T-cell (primary cell): ENCODE measurements at regions not wholly inside any gene's neighbourhood (a gene's known extent, or its start where the extent isn't known, plus 50 kb on each side); places are given as distances from the start of the nearest gene placed in this dataset.

Experiments
- ATAC-seq, 4 experiments: fragments of 200-7000 bp in 3 of 4; fragments of 150-1000 bp in 1 of 4; cut with Tn5 transposase; replicated peaks in 1 of 4; 1 replicate in 3 of 4; 2 replicates in 1 of 4; pipeline ENCODE4 v1.10.0; 2021; ENCODE audit warnings: moderate library complexity in 3 of 4, mild to moderate bottlenecking in 2 of 4, moderate number of reproducible peaks in 1 of 4
- CTCF ChIA-PET, 2 donors: fragments of 300-600 bp; sonication (Branson Sonifier 250); formaldehyde crosslinking; loops; one replicate each; lab custom pipeline; 2022; ENCODE audit warnings: antibody characterized with exemption in 2 of 2; lab: Charles Lee
- POLR2A ChIA-PET, 2 donors: fragments of 300-600 bp; sonication (Branson Sonifier 250); formaldehyde crosslinking; loops; one replicate each; lab custom pipeline; 2022; ENCODE audit warnings: antibody characterized with exemption in 2 of 2; lab: Charles Lee
- DNase-seq, 35 experiments: peaks; one replicate each; pipeline versions ENCODE4 v3.0.0 to v3.0.0-alpha.2; 2013 to 2023
- H3K27ac ChIP-seq: one replicate; pipeline ENCODE4 v1.5.1; 2013; ENCODE audit warnings: low read length
- H3K27me3 ChIP-seq, 2 experiments: replicated peaks in 1 of 2; 1 replicate in 1 of 2; 2 replicates in 1 of 2; pipeline versions ENCODE4 v1.6.1 to v1.7.0; 2013; ENCODE audit warnings: low read length in 1 of 2, mixed read lengths in 1 of 2; ENCODE audit not compliant: control insufficient read depth in 2 of 2, insufficient read depth in 2 of 2; ENCODE audit errors: extremely low read depth in 1 of 2
- H3K36me3 ChIP-seq, 2 donors: 1 replicate in 1 of 2; 2 replicates in 1 of 2; pipeline versions ENCODE4 v1.6.1 to v1.7.0; 2013; ENCODE audit warnings: low read length in 1 of 2; ENCODE audit not compliant: control insufficient read depth in 2 of 2, insufficient read depth in 1 of 2; ENCODE audit errors: extremely low read depth in 1 of 2
- H3K4me1 ChIP-seq, 2 experiments: 1 replicate in 1 of 2; 2 replicates in 1 of 2; pipeline versions ENCODE4 v1.6.1 to v1.7.0; 2013; ENCODE audit warnings: low read length in 2 of 2, mixed read lengths in 1 of 2; ENCODE audit not compliant: insufficient read depth in 2 of 2, control insufficient read depth in 1 of 2; ENCODE audit errors: extremely low read depth in 1 of 2
- H3K4me3 ChIP-seq, 2 donors: 1 replicate in 1 of 2; 2 replicates in 1 of 2; pipeline versions ENCODE4 v1.5.1 to v1.7.0; 2013; ENCODE audit warnings: mild to moderate bottlenecking in 2 of 2, low read length in 1 of 2, moderate library complexity in 1 of 2; ENCODE audit not compliant: control insufficient read depth in 1 of 2; ENCODE audit errors: extremely low read depth in 1 of 2
- H3K9me3 ChIP-seq: 2 replicates; pipeline ENCODE4 v1.7.0; 2013
- H3K27ac Mint-ChIP-seq, 2 donors: one replicate each; pipeline ENCODE4 v1.8.0; 2020 to 2021; ENCODE audit warnings: mild to moderate bottlenecking in 2 of 2, mixed read lengths in 2 of 2
- H3K27me3 Mint-ChIP-seq, 2 donors: one replicate each; pipeline ENCODE4 v1.8.0; 2021 to 2022; ENCODE audit warnings: mixed read lengths in 2 of 2
- H3K36me3 Mint-ChIP-seq: one replicate; pipeline ENCODE4 v1.8.0; 2021; ENCODE audit warnings: mixed read lengths
- H3K4me1 Mint-ChIP-seq, 3 donors: one replicate each; pipeline ENCODE4 v1.8.0; 2020 to 2022; ENCODE audit warnings: mixed read lengths in 3 of 3, mild to moderate bottlenecking in 1 of 3
- H3K4me3 Mint-ChIP-seq, 3 donors: one replicate each; pipeline ENCODE4 v1.8.0; 2020 to 2022; ENCODE audit warnings: mild to moderate bottlenecking in 3 of 3, mixed read lengths in 3 of 3, moderate library complexity in 3 of 3
- H3K9me3 Mint-ChIP-seq, 3 donors: one replicate each; pipeline ENCODE4 v1.8.0; 2020 to 2022; ENCODE audit warnings: mixed read lengths in 3 of 3
- WGBS: methylation state at CpG from one replicate; pipeline ENCODE4 v1.1.5; 2013; ENCODE audit warnings: missing lambda C conversion rate; ENCODE audit not compliant: insufficient coverage; 5-methylcytosine and 5-hydroxymethylcytosine counted together

GRCh38 chr1:94641990-94642389 is 100.4 kb upstream of the F3 start:
- Mint-ChIP-seq H3K36me3 (no peaks in the 10 kb centered on the region), H3K4me3 (no peak overlapping the region), H3K4me1 (no peaks in the 10 kb centered on the region), H3K27ac (no peak overlapping the region), H3K27me3 (no peaks in the 10 kb centered on the region), H3K9me3 (peaks cover 0 to 4% (median 0%) of the 10 kb centered on the region in 3 donors)
- H3K36me3 ChIP-seq: no peaks in the 10 kb centered on the region
- ATAC-seq (no peak), DNase-seq (no peak)
- H3K4me1 ChIP-seq: no peaks in the 10 kb centered on the region
- no peak overlapping the region for H3K27ac ChIP-seq
- WGBS: 71% methylated on average over 4 of the region's 6 CpGs
- H3K27me3 ChIP-seq: no peaks in the 10 kb centered on the region
- CTCF ChIA-PET: no interaction called here
- POLR2A ChIA-PET: no interaction called here
- no peak overlapping the region for H3K4me3 ChIP-seq
- no peaks in the 10 kb centered on the region for H3K9me3 ChIP-seq

- Mint-ChIP-seq H3K4me1 (no peaks in the 10 kb centered on the region), H3K27ac (no peak overlapping the region), H3K36me3 (no peaks in the 10 kb centered on the region), H3K9me3 (peaks cover 0 to 4% (median 0%) of the 10 kb centered on the region in 3 donors), H3K27me3 (no peaks in the 10 kb centered on the region), H3K4me3 (no peak overlapping the region)
- Histone ChIP-seq H3K4me3 (no peak overlapping the region), H3K36me3 (no peaks in the 10 kb centered on the region), H3K9me3 (no peaks in the 10 kb centered on the region), H3K27me3 (no peaks in the 10 kb centered on the region), H3K4me1 (no peaks in the 10 kb centered on the region), H3K27ac (no peak overlapping the region)
- DNase-seq (no peak), ATAC-seq (no peak)
- WGBS: 67% methylated on average over 1 of the region's 2 CpGs
- ChIA-PET CTCF (no interaction called here), POLR2A (no interaction called here)
Measured at GRCh38 chr1:94640125-94640524, 98.6 kb upstream of the F3 start.

DNA sequence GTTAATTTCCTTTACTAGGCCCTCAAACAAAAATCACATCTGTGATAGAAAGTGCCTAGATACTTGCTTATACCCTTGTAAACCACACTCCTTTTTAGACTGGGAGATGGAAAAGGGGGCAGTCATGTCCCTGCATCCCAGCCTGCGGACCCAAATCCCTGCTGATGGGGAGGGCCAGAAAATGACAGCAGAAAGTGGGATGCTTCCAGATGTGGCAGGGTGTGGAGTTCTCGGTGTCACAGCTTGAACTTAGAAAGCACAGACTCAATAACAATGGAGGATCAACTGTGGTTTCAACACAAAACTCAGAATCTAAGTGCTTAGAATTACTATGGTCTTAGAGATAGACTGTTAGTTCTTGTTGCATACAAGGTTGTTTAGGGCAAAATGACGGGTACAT is 95.6 kb upstream of the F3 start:
- Mint-ChIP-seq H3K27ac (no peak overlapping the region), H3K9me3 (peaks cover 0 to 4% (median 4%) of the 10 kb centered on the region in 3 donors), H3K27me3 (peaks cover 3 to 11% of the 10 kb centered on the region in 2 donors), H3K4me3 (no peak overlapping the region), H3K4me1 (no peaks in the 10 kb centered on the region), H3K36me3 (no peaks in the 10 kb centered on the region)
- Histone ChIP-seq H3K4me1 (no peaks in the 10 kb centered on the region), H3K9me3 (no peaks in the 10 kb centered on the region), H3K27ac (no peak overlapping the region), H3K27me3 (peaks cover 0 to 4% of the 10 kb centered on the region in 2 experiments), H3K36me3 (no peaks in the 10 kb centered on the region), H3K4me3 (no peak overlapping the region)
- ChIA-PET CTCF (interaction anchor here in 1 of 2 donors (0.6 kb wide), 1 partner anchor 545 kb away, joined by 3 read pairs; no protein-coding TSS in a partner anchor), POLR2A (no interaction called here)
- 67% methylated on average over 1 of the region's 3 CpGs for WGBS
- ATAC-seq (no peak), DNase-seq (no peak)

DNA sequence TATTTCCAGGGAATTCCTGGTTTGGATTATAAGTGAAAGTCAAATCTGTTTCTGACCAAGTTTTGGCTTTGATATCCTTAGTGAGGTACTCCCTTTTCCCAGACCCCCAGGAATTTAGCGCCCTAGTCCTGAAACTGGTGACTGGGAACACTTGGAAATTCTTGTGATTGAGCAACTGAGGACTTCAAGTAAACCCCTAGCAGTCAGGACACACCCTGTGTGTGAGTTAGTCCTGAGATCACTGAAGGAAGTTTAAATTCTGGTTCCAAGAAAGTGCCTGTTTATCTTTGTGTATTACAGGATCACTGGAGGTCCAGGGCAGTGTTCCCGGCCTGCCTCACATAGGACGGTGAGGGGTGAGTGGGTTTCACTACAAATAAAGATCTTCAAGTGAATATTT is 95.1 kb upstream of the F3 start:
- no peak for DNase-seq
- no peak for ATAC-seq
- Histone ChIP-seq H3K27ac (no peak overlapping the region), H3K4me1 (no peaks in the 10 kb centered on the region), H3K27me3 (peaks cover 0 to 4% of the 10 kb centered on the region in 2 experiments), H3K4me3 (no peak overlapping the region), H3K9me3 (no peaks in the 10 kb centered on the region), H3K36me3 (no peaks in the 10 kb centered on the region)
- no peaks in the 10 kb centered on the region for H3K4me1 Mint-ChIP-seq
- no CpG with 5 or more reads among the region's 3 CpGs for WGBS
- no peak overlapping the region for H3K27ac Mint-ChIP-seq
- peaks cover 3 to 11% of the 10 kb centered on the region in 2 donors for H3K27me3 Mint-ChIP-seq
- POLR2A ChIA-PET: no interaction called here
- CTCF ChIA-PET: interaction anchor here (0.6 kb wide), 2 partner anchors 42 to 545 kb away, joined by 3 to 6 read pairs; no protein-coding TSS in a partner anchor
- H3K36me3 Mint-ChIP-seq: no peaks in the 10 kb centered on the region
- peaks cover 0 to 4% (median 4%) of the 10 kb centered on the region in 3 donors for H3K9me3 Mint-ChIP-seq
- H3K4me3 Mint-ChIP-seq: no peak overlapping the region

DNA sequence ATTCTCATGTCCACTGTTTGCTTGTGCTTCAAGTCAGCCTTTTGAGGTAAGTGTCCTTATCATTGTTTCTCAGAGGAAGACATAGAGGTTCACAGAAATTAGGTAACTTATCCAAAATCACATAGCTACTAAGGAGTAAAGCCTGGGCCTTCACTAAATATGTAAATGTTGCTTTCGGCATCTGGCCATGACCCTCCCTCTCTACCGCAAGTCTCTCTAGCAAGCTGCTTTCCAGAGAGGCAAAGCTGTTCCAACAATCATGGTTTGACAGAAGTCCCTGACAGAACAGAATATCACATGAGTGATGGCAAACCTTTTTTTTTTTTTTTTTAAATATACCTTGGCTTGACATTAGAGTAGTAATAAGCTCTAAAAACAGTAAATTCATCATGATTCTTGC is 94.5 kb upstream of the F3 start:
- POLR2A ChIA-PET: no interaction called here
- CTCF ChIA-PET: interaction anchor here in 1 of 2 donors (0.6 kb wide), 1 partner anchor 43 kb away, joined by 6 read pairs; no protein-coding TSS in a partner anchor
- peaks cover 3 to 11% of the 10 kb centered on the region in 2 donors for H3K27me3 Mint-ChIP-seq
- ATAC-seq: no peak
- no CpG with 5 or more reads among the region's 2 CpGs for WGBS
- Histone ChIP-seq H3K9me3 (no peaks in the 10 kb centered on the region), H3K36me3 (no peaks in the 10 kb centered on the region), H3K4me3 (no peak overlapping the region), H3K4me1 (no peaks in the 10 kb centered on the region), H3K27ac (no peak overlapping the region), H3K27me3 (peaks cover 0 to 4% of the 10 kb centered on the region in 2 experiments)
- H3K9me3 Mint-ChIP-seq: peaks cover 0 to 4% (median 4%) of the 10 kb centered on the region in 3 donors
- H3K27ac Mint-ChIP-seq: no peak overlapping the region
- DNase-seq: no peak
- no peaks in the 10 kb centered on the region for H3K4me1 Mint-ChIP-seq
- H3K36me3 Mint-ChIP-seq: no peaks in the 10 kb centered on the region
- H3K4me3 Mint-ChIP-seq: no peak overlapping the region

DNA sequence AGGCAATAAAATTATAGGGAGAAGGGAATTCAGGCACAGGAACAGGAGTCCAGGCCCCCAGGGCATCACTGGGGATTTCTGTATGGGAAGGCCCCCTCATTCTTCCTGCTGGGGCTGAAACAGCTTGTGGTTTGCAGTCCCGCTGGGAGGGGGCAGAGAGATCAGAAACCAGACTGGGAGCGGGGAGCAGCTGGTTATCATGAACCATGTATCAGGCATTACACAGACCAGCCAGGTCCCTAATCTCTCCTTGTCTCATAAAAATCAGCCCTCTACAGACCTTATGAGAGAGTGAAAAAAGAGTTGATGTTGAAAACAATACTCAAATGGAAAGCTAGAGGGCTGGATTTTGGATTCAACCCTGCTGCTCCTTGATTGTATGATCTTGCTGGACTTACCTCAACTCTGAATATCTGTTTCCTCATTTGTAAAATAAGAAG is 93.4 kb upstream of the F3 start:
- Mint-ChIP-seq H3K4me1 (no peaks in the 10 kb centered on the region), H3K27me3 (peaks cover 3 to 11% of the 10 kb centered on the region in 2 donors), H3K36me3 (no peaks in the 10 kb centered on the region), H3K9me3 (peaks cover 0 to 4% (median under 1%) of the 10 kb centered on the region in 3 donors), H3K4me3 (no peak overlapping the region), H3K27ac (peak overlapping the region in 1 of 2 donors; percentile 34)
- Histone ChIP-seq H3K4me1 (no peaks in the 10 kb centered on the region), H3K27me3 (peaks cover 0 to 4% of the 10 kb centered on the region in 2 experiments), H3K9me3 (no peaks in the 10 kb centered on the region), H3K36me3 (no peaks in the 10 kb centered on the region), H3K4me3 (no peak overlapping the region), H3K27ac (no peak overlapping the region)
- no peak for ATAC-seq
- no CpG with 5 or more reads among the region's 2 CpGs for WGBS
- ChIA-PET POLR2A (no interaction called here), CTCF (no interaction called here)
- no peak for DNase-seq
